ENCODE measurements at regions not wholly inside any gene's neighbourhood (a gene's known extent, or its start where the extent isn't known, plus 50 kb on each side); places are given as distances from the start of the nearest gene placed in this dataset.

GRCh38 chr21:38898422-38899096 lies 92.8 kb downstream of the ETS2 start:
- H3K36me3 ChIP-seq (ENCODE audit: control insufficient read depth in 2 of 2, insufficient read depth in 2 of 2, low read length in 1 of 2), result no peaks in the 10 kb centered on the region
- ChIA-PET POLR2A (no interaction called here), SMC1A (ENCODE audit: uncharacterized antibody, unreplicated experiment) (no interaction called here), RAD21 (ENCODE audit: unreplicated experiment) (no interaction called here), CTCF (no interaction called here)
- no peak for ATAC-seq
- H3K27ac ChIP-seq (ENCODE audit: control insufficient read depth, insufficient read depth), result no peak overlapping the region
- no peaks in the 10 kb centered on the region for H3K4me1 ChIP-seq (ENCODE audit: control insufficient read depth, insufficient read depth, low read length)
- no peaks in the 10 kb centered on the region for H4K20me1 ChIP-seq (ENCODE audit: control insufficient read depth, insufficient read depth)
- H2AFZ ChIP-seq (ENCODE audit: control insufficient read depth, low read depth, low read length), result no peak overlapping the region
- no peaks in the 10 kb centered on the region for H3K79me2 ChIP-seq (ENCODE audit: control insufficient read depth, insufficient read depth, low read length)
- WGBS (ENCODE audit: insufficient coverage, insufficient replicate concordance, low lambda C conversion rate, missing lambda C conversion rate), result 34% methylated on average over 5 of the region's 5 CpGs
- no peak for DNase-seq (ENCODE audit: low read depth, low spot score)
- in situ Hi-C loops (cut with MboI) (no loop called here), intact Hi-C loops (cut with micrococcal nuclease; ENCODE audit: unreplicated experiment) (no loop called here)
- no peak for FAIRE-seq
- no peaks in the 10 kb centered on the region for H3K27me3 ChIP-seq (replicated peaks in 1 of 2; ENCODE audit: control insufficient read depth in 2 of 2, insufficient read depth in 2 of 2, low read length in 1 of 2)
- H3K4me3 ChIP-seq, result no peak overlapping the region
- no peaks in the 10 kb centered on the region; the same call in 2 of the 3 replicates for H3K9me3 ChIP-seq (replicated peaks; ENCODE audit: control insufficient read depth, insufficient read depth, low read length)
- TF ChIP-seq, protein P1, sequence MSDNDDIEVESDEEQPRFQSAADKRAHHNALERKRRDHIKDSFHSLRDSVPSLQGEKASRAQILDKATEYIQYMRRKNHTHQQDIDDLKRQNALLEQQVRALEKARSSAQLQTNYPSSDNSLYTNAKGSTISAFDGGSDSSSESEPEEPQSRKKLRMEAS (IDR thresholded peaks at IDR 0.05; ENCODE audit: low read depth, low read length), result no peak
- no peak for TF ChIP-seq WRNIP1 (IDR thresholded peaks at IDR 0.05; ENCODE audit: borderline replicate concordance, low read depth, low read length)
- TF ChIP-seq BCL11A (IDR thresholded peaks at IDR 0.05; ENCODE audit: low read depth, low read length), result no peak
- TF ChIP-seq SREBF2 (IDR thresholded peaks at IDR 0.05; ENCODE audit: low read length), result no peak
- no peak for TF ChIP-seq RBBP5 (conservative IDR thresholded peaks at IDR 0.05)
- TF ChIP-seq, protein P2, sequence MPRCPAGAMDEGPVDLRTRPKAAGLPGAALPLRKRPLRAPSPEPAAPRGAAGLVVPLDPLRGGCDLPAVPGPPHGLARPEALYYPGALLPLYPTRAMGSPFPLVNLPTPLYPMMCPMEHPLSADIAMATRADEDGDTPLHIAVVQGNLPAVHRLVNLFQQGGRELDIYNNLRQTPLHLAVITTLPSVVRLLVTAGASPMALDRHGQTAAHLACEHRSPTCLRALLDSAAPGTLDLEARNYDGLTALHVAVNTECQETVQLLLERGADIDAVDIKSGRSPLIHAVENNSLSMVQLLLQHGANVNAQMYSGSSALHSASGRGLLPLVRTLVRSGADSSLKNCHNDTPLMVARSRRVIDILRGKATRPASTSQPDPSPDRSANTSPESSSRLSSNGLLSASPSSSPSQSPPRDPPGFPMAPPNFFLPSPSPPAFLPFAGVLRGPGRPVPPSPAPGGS (IDR thresholded peaks at IDR 0.05; ENCODE audit: borderline replicate concordance, insufficient read depth, low read depth, low read length, poor library complexity, severe bottlenecking), result no peak
- no peak for TF ChIP-seq EP300 (IDR thresholded peaks at IDR 0.05; ENCODE audit: borderline replicate concordance in 1 of 2, control insufficient read depth in 1 of 2, low read depth in 2 of 2, low read length in 2 of 2)
- no peak for TF ChIP-seq ZNF217 (IDR thresholded peaks at IDR 0.05)
- TF ChIP-seq, protein P3, sequence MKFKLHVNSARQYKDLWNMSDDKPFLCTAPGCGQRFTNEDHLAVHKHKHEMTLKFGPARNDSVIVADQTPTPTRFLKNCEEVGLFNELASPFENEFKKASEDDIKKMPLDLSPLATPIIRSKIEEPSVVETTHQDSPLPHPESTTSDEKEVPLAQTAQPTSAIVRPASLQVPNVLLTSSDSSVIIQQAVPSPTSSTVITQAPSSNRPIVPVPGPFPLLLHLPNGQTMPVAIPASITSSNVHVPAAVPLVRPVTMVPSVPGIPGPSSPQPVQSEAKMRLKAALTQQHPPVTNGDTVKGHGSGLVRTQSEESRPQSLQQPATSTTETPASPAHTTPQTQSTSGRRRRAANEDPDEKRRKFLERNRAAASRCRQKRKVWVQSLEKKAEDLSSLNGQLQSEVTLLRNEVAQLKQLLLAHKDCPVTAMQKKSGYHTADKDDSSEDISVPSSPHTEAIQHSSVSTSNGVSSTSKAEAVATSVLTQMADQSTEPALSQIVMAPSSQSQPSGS (IDR thresholded peaks at IDR 0.05; ENCODE audit: low read length), result no peak
- BruUV-seq (replicated peaks), result no TSS peak
- H3K9ac ChIP-seq (ENCODE audit: control insufficient read depth, insufficient read depth, low read length), result no peak overlapping the region
- H3K4me2 ChIP-seq (ENCODE audit: control insufficient read depth, insufficient read depth), result no peak overlapping the region

All from GM12878 (cell line).